Gastroesophageal sphincter (tissue), 3 donors: ENCODE measurements at regions not wholly inside any gene's neighbourhood (a gene's known extent, or its start where the extent isn't known, plus 50 kb on each side); places are given as distances from the start of the nearest gene placed in this dataset.

Experiments
- CTCF ChIP-seq, 4 experiments: fragments of 200-600 bp in 2 of 4; fragments of 450-650 bp in 2 of 4; sonication (generic) in 1 of 4; IDR thresholded peaks; one replicate each; pipeline ENCODE4 v1.5.1; 2017 to 2019; ENCODE audit warnings: antibody characterized with exemption in 4 of 4, mild to moderate bottlenecking in 2 of 4, moderate library complexity in 2 of 4
- EP300 ChIP-seq: sonication (generic); formaldehyde crosslinking; IDR thresholded peaks from one replicate; pipeline ENCODE4 v1.6.1; 2017; ENCODE audit warnings: antibody characterized with exemption, mild to moderate bottlenecking
- POLR2A ChIP-seq, 2 donors: fragments of 450-650 bp; IDR thresholded peaks; one replicate each; pipeline ENCODE4 v1.6.1; 2017; ENCODE audit warnings: antibody characterized with exemption in 2 of 2, mild to moderate bottlenecking in 2 of 2, moderate library complexity in 1 of 2
- POLR2AphosphoS5 ChIP-seq: sonication (generic); formaldehyde crosslinking; IDR thresholded peaks from one replicate; pipeline ENCODE4 v1.6.1; 2017; ENCODE audit warnings: antibody characterized with exemption

GRCh38 chr14:29353513-29353912, 574.1 kb downstream of the PRKD1 start:
- TF ChIP-seq POLR2A (IDR thresholded peaks at IDR 0.05) (no peak), CTCF (IDR thresholded peaks at IDR 0.05) (no peak), POLR2AphosphoS5 (no peak), EP300 (no peak)
